Embryonic facial prominence (tissue), 1 donor: ENCODE measurements at regions not wholly inside any gene's neighbourhood (a gene's known extent, or its start where the extent isn't known, plus 50 kb on each side); places are given as distances from the start of the nearest gene placed in this dataset.
"Not testable (repeated sequence)": the region's sequence is repeated elsewhere in the genome, so short reads cannot be mapped to it uniquely, and the experiment has no call there.

Experiments used
- DNase-seq: peaks from one replicate; pipeline ENCODE4 v3.0.0-alpha.2; 2016; ENCODE audit errors: extremely low spot score

GRCh38 chr5:21603796-21604195, 1249.3 kb downstream of the CDH12 start:
- DNase-seq, result no peak

DNA sequence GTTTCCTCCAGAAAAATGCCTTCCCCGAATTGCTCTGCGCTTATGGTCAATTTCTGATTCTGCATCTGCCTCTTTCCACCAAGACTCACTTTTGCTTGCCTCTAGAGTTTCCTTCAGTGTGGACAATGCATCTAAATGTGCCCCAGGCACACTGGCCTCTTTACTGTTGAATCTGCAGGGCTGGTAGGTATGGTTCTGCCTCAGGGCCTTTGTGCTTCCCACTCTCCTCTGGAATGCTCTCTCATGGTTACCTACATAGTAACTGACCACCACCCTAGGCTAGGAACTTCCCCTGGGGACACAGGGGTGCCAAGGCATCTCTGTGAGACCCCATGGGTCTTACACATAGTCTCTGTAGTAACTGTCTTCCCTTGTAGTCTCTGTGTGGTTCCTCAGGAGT, 1258.6 kb downstream of the CDH12 start:
- DNase-seq, result no peak

GRCh38 chr5:21593261-21593660, 1259.9 kb downstream of the CDH12 start:
- DNase-seq, result no peak

GRCh38 chr5:21581508-21581907, 1271.6 kb downstream of the CDH12 start:
- DNase-seq, result no peak

GRCh38 chr5:21574961-21575360, 1278.2 kb downstream of the CDH12 start:
- DNase-seq, result no peak

GRCh38 chr5:21574438-21574837, 1278.7 kb downstream of the CDH12 start:
- DNase-seq, result no peak

DNA sequence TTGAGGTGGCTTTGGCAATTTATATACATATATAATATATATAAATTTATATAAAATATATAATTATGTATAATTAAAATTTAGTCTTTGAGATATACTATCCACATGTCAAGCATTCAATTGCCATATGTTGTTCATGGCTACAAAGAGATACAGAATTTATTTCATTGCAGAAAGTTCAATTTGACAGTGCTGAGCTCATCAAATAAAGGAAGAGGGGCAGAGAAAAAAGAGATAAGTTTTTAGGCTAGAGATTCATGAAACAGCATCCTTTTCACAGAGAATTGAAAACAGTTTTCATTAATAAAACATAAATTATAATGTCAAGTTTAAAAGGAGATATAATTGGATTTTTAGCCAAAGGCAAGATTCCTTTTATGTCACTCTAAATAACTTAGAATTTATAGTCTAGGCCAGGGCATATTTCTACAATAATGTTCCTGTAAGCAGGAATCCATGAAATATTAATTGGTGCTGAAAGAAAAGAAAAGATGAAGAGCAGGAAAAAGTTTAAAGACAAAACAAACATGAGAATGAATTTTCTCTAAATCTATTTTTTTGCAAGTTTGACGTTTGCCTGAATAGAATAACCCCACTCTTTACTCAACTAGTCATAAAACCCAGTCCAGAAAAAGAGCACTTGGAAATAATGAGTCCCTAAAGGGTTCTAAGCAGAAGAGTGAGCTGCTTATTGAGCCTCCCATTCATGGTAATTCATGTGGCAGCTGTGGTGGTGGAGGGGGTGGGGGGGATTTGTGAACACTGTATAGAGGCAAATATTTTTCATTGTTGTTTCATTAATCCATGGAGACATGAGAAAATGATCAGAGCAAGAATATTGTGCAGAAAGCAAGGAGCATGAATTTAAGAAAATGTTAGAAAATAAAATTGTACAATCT, 1279.5 kb downstream of the CDH12 start:
- DNase-seq, result no peak

GRCh38 chr5:21571196-21571595, 1281.9 kb downstream of the CDH12 start:
- not testable (repeated sequence) for DNase-seq

DNA sequence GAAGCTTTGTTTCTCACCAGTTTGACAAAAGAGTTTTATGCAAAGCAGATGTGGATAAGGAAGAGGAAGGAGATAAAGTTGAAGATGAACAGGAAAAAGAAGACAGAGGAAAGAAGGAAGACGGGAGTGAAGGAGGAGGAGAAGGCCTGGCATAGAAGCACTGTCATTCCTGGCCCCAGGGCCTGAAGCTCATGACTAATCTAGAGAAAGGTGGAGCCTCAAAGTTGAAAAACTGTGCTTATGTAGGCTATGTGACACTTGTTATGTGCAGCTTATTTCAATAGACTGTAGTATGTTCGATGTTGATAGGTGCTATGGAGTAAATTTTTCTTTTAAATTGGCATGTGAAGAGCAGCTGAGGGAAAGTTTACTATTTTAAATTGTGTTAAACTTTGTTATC, 1294.0 kb downstream of the CDH12 start:
- not testable (repeated sequence) for DNase-seq

GRCh38 chr5:21552263-21552662, 1300.9 kb downstream of the CDH12 start:
- not testable (repeated sequence) for DNase-seq

DNA sequence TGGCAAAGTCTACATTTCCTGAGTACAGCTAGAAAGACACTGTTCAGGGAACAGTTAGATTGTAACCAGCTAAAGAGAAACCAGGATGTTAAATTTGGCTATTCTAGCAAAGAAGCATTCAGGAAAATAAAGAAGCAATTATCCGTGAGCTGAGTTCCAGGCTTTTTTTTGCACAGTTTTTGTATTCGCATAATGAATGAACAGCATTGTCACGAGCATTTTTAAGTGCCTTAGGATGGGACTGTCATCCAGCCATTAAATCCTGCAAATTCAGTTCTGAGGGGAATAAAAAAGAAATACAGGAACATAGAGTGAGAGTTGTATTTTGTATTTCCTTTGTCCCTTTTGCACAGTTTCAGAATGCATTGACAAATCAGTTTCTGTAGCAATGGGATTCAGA, 1302.2 kb downstream of the CDH12 start:
- not testable (repeated sequence) for DNase-seq

GRCh38 chr5:21547656-21548055, 1305.5 kb downstream of the CDH12 start:
- DNase-seq, result not testable (repeated sequence)

DNA sequence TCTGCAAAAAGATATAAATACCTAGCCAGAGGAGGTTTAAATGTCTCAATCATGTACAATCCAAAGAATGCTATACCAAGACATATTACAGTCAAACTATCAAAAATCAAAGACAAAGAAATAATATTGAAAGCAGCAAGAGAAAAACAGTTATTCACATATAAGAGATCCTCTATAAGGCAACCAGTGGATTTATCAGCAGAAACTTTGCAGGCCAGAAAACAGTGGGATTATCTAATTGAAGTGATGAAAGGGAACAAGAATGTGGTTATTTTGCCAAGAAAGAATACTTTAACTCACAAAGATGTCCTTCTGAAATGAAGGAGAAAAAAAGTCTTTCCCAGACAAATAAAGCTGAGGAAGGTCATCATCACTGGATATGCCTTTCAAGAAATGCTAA, 1318.0 kb downstream of the CDH12 start:
- DNase-seq, result not testable (repeated sequence)

GRCh38 chr5:21521157-21521556, 1332.0 kb downstream of the CDH12 start:
- not testable (repeated sequence) for DNase-seq

DNA sequence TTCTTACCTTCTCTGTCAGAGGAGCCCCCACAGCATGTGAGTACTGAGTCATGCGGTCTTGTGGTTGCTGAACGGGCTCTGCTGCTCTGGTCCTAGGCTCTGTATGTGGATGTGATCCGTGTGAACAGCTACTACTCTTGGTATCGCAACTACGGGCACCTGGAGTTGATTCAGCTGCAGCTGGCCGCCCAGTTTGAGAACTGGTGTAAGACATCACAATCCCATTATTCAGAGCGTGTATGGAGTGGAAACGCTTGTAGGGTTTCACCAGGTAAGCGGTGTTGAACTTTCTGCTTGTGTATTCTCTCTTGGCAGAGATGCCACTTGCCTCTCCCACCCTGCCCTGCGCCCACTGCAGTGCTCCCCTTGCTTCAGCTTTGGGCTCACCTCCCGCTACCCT, 1356.2 kb downstream of the CDH12 start:
- DNase-seq, result not testable (repeated sequence)

GRCh38 chr5:21496056-21496455, 1357.1 kb downstream of the CDH12 start:
- DNase-seq, result not testable (repeated sequence)

- not testable (repeated sequence) for DNase-seq
Observed at GRCh38 chr5:21495235-21495634, 1357.9 kb downstream of the CDH12 start.

- DNase-seq, result not testable (repeated sequence)
Observed at GRCh38 chr5:21494033-21494432, 1359.1 kb downstream of the CDH12 start.

DNA sequence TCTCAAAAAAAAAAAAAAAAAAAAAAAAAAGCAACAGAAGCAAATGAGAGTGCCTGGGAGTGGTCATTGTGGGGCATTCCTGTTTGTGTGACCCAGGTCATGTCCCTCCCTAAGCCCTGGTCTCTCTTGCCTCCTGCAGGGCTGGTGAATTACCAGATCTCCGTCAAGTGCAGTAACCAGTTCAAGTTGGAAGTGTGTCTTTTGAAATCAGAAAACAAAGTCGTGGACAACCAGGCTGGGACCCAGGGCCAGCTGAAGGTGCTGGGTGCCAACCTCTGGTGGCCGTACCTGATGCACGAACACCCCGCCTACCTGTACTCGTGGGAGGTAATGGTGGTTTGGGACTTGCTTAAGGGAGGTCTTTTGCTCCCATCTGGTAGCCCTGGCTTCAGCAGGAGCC, 1362.0 kb downstream of the CDH12 start:
- DNase-seq, result not testable (repeated sequence)

DNA sequence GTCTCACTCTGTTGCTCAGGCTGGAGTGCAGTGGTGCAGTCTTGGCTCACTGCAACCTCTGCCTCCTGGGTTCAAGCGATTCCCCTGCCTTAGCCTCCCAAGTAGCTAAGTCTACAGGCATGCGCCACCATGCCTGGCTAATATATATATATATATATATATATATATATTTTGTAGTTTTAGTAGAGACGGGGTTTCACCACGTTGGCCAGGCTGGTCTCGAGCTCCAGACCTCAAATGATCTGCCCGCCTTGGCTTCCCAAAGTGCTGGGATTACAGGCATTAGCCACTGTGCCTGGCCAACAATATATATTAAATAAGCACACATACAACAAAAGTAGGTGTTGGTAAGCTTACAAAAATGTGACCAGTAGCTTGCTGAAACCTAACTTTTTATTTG, 1364.3 kb downstream of the CDH12 start:
- DNase-seq, result not testable (repeated sequence)

DNA sequence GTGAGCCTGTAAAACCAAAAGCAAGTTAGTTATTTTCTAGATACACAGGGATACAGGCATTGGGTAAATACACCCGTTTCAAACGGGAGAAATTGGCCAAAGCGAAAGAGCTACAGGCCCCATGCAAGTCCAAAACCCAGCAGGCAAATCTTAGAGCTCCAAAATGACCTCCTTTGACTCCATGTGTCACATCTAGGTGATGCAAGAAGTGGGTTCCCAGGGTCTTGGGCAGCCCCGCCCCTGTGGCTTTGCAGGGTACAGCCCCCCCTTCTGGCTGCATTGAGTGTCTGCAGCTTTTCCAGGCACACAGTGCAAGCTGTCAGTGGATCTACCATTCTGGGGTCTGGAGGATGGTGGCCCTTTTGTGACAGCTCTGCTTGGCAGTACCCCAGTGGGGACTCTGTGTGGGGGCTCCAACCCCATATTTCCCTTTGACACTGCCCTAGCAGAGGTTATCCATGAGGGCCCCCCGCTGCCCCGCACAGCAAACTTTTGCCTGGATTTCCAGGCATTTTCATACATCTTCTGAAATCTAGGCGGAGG, 1367.6 kb downstream of the CDH12 start:
- DNase-seq, result not testable (repeated sequence)

GRCh38 chr5:21484498-21484889, 1368.7 kb downstream of the CDH12 start:
- not testable (repeated sequence) for DNase-seq
